Heart left ventricle (tissue), 13 donors: ENCODE measurements at regions not wholly inside any gene's neighbourhood (a gene's known extent, or its start where the extent isn't known, plus 50 kb on each side); places are given as distances from the start of the nearest gene placed in this dataset.

Experiments used
- CTCF ChIP-seq, 12 donors: fragments of 200-600 bp; sonication (generic) in 4 of 12; IDR thresholded peaks; one replicate each; pipeline versions ENCODE4 v1.5.0 to v1.8.0; 2018 to 2022; ENCODE audit warnings: antibody characterized with exemption in 12 of 12, mild to moderate bottlenecking in 5 of 12
- POLR2A ChIP-seq, 2 donors: fragments of 450-650 bp; IDR thresholded peaks; one replicate each; pipeline ENCODE4 v1.6.1; 2017; ENCODE audit warnings: antibody characterized with exemption in 2 of 2, mild to moderate bottlenecking in 2 of 2, moderate library complexity in 2 of 2
- donor health status: ischemic (EF 13 %, LVEDD 7.1; RV severe dilation, severe dysfunction).
- donor health status: DM: no; HTN: yes; CAD: no.
- donor health status: DM: no; HTN: no; CAD: no.
- donor health status: ischemic (EF 25% LVEDD 6.9; RV normal size, moderate dysfunction).
- donor health status: ischemic (EF 25% LVEDD 5.7; RV mildly dilated, moderate dysfunction).
- donor health status: ischemic (EF 35%, LVEDD 5.7; RV mildly dilated, moderate dysfunction).
- donor health status: nonischemic (EF 11% LVEDD 7.7; RV severe dilation, severe dysfunction).
- donor health status: DM: yes; HTN: yes; CAD: no.
- donor health status: PGD.
- donor health status: ischemic (EF 29% LVEDD 5.4; RV normal size, mild dysfunction).
- donor health status: nonischemic (EF 23%, LVEDD 6.1; RV moderate dilation, normal function).

GRCh38 chr1:239733995-239734394 is 347.6 kb downstream of the CHRM3 start:
- TF ChIP-seq CTCF (IDR thresholded peaks at IDR 0.05): no peak
- no peak for TF ChIP-seq POLR2A (IDR thresholded peaks at IDR 0.05)
